Fibroblast of villous mesenchyme (primary cell): ENCODE measurements at regions not wholly inside any gene's neighbourhood (a gene's known extent, or its start where the extent isn't known, plus 50 kb on each side); places are given as distances from the start of the nearest gene placed in this dataset.
A peak's percentile ranks its signal among the peaks of the same experiment; 100 is the strongest.

ENCODE experiments used
- DNase-seq: peaks from one replicate; pipeline ENCODE4 v3.0.0-alpha.2; 2010; ENCODE audit warnings: low read depth
- H3K4me3 ChIP-seq: 2 replicates; pipeline ENCODE4 v1.5.1; 2011; ENCODE audit warnings: low read depth, mild to moderate bottlenecking, low read length
- TF ChIP-seq, protein P1 (sequence below): IDR thresholded peaks from 2 replicates; pipeline ENCODE4 v1.5.1; 2012; ENCODE audit warnings: low read depth, mild to moderate bottlenecking, low read length; ENCODE audit not compliant: insufficient read depth

DNA sequence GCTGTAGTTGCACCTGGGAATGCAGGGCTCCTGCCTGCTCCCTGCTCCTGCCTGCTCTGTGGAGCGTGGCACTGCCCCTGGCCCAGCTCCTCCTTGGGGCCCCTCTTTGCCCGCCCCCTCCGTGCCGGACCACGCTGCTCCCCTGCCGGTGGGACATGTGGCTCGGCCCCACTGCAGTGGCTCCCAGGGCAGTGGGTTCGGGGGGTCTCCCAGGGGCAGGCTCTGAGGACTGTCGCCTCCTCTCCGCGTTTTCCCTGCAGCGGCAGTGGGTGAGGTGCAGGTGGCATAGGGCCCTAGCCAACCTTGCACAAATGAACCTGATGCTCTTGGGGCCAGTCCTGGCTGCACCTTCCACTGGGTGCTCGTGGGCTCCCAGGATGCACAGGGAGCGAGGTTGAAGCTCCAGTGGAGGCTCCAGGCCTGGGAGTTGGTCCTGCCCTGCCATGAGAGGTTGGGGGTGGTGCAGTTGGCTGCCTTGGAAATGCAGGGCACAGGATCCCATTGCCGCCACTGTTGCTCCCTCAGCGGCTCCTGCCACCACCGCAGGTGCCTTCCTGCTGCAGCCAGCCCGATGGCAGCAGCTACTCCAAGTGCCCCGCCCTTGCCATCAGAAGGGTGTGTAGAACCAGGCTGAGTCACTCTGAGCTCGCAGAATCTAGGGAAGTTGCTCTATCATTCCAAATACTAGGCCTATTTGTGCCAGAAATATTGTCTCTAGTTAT is 313.1 kb upstream of the SYT4 start:
- no peak overlapping the region for H3K4me3 ChIP-seq
- no peak for DNase-seq
- TF ChIP-seq, protein P1, sequence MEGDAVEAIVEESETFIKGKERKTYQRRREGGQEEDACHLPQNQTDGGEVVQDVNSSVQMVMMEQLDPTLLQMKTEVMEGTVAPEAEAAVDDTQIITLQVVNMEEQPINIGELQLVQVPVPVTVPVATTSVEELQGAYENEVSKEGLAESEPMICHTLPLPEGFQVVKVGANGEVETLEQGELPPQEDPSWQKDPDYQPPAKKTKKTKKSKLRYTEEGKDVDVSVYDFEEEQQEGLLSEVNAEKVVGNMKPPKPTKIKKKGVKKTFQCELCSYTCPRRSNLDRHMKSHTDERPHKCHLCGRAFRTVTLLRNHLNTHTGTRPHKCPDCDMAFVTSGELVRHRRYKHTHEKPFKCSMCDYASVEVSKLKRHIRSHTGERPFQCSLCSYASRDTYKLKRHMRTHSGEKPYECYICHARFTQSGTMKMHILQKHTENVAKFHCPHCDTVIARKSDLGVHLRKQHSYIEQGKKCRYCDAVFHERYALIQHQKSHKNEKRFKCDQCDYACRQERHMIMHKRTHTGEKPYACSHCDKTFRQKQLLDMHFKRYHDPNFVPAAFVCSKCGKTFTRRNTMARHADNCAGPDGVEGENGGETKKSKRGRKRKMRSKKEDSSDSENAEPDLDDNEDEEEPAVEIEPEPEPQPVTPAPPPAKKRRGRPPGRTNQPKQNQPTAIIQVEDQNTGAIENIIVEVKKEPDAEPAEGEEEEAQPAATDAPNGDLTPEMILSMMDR = no peak

DNA sequence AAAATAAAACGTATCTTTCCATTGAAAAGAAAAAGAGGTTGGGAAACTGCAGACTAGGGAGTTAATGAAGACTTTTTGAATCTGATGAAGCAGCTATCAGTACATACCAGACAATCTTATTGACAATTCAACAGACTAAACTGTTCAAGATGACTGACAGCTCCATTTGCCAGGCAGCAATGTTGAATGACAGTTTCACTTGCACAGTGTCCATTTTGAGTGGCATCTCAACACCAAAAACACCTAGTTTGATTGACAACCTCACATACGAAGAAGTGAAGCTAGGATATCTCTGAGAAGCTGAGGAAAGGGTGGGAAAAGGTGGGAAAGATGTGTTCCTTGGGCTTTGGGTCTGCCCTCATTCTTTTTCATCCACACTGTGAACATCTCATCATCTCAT is 315.0 kb upstream of the SYT4 start:
- no peak overlapping the region for H3K4me3 ChIP-seq
- DNase-seq = no peak
- TF ChIP-seq, protein P1 = no peak

DNA sequence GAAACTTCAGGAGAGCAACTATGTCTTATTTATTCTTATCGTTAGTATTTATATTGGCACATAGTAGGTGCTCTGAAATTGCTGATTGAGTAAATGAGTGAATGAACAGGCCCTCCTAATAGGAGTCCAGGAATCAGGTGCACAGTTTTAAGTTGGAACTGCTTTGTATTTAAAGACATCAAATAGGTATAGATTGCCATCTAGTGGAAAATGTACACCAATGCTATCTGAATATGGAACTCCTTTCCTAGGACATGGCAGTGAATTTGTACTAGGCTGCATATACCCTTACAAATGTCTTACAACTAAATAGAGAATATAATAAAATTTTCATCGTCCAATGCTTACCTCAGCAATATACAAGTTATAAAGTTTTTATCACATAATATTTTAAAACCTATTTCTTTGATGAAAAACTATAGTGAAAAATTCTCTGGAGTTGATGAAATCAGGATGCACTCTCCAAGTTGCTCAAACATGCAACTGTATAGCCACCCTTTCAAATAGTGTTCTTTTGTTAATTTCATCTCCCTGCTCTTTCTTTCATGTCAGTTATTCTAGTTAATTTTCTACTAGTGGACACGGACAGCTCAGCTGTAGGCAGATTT is 318.9 kb upstream of the SYT4 start:
- DNase-seq = peak; percentile 33
- TF ChIP-seq, protein P1 = peak; percentile 48
- no peak overlapping the region for H3K4me3 ChIP-seq

DNA sequence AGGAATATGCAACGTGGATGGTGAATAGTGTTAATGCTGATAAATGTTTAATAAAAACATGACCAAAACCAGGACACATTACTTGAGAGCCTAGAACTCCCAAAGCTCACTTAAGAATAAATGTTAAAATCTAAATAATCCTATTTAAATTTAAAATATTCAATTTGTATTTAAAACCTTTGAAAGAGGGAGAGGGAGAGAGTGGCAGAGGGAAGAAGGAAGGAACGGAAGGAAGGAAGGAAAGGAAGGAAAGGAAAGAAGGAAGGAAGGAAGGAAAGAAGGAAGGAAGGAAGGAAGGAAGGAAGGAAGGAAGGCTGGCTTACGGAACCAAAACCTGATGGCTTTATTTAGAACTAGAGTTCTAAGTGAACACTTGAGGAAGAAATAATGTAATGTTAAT is 324.1 kb upstream of the SYT4 start:
- TF ChIP-seq, protein P1 = no peak
- H3K4me3 ChIP-seq = no peak overlapping the region
- DNase-seq = no peak

DNA sequence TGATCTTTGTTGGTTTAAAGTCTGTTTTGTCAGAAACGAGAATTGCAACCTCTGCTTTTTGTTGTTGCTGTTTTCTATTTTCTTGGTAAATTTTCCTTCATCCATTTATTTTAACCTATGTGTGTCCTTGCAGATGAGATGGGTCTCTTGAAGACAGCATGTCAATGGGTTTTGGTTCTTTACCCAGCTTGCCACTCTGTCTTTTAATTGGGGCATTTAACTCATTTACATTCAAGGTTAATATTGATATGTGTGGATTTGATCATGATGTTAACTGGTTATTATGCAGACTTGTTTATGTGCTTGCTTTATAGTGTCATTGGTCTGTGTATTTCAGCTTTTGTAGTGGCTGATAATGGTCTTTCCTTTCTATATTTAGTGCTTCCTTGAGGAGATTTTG is 327.9 kb upstream of the SYT4 start:
- no peak for DNase-seq
- TF ChIP-seq, protein P1 = no peak
- no peak overlapping the region for H3K4me3 ChIP-seq

DNA sequence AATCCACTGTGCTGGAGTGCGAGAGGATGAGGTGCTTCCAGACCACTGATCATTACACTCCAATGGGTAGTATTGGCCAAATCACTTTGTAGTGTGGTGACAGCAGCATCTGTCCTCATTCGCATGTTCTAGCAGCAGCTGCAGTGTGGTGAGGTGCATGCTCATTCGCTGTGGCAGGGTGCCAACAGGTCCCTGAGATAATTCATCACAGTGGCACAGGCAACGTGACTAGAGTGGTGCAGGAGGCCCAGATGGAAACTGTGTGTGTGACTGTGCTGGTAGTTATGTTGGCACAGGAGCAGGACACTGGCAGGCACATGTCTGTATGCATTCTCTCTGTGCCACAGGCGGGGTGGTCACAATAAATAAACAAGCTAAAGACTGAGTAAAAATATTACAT is 329.5 kb upstream of the SYT4 start:
- no peak overlapping the region for H3K4me3 ChIP-seq
- TF ChIP-seq, protein P1 = no peak
- DNase-seq = no peak

DNA sequence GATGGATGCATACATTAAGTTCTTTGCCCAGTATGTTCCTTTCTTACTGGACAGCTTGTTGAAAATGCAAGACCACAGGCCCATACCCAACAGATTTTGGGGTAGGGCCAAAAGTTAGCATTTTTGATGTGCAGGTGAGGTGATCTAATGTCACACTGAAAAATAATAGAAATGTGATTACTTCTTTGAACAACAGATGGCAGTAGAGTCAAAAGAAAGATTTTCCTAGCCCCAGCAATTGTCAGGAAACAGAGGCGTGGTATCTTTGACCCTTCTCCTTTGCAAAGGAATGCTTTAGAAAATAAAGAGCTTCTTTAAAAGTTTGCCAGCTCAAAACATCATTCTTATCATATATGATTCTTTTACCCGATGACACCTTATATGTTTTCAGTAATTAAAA is 343.6 kb upstream of the SYT4 start:
- no peak overlapping the region for H3K4me3 ChIP-seq
- TF ChIP-seq, protein P1 = peak; percentile 46
- peak; percentile 19 for DNase-seq
